ENCODE measurements at regions not wholly inside any gene's neighbourhood (a gene's known extent, or its start where the extent isn't known, plus 50 kb on each side); places are given as distances from the start of the nearest gene placed in this dataset.

DNA sequence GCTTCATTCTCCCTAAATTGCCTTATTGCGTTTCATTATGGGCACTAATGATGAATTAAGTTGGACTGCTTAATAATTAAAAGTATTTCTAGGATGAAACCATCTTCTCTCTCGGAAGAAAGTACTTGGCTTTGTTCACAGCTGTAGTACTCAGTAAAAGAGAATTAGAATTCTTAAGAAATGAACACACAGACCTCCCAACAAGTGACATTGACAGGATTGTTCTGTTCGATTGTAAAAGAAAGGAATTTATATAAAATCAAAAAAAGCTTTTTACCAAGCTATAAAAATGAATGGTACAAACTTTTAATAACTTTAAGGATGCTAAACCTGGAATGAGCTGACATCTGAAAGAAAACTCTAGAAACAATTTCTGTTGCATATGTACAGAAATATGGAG is 416.4 kb upstream of the THRB start:
- BruUV-seq (replicated peaks), result no TSS peak
- Histone ChIP-seq H3K79me2 (ENCODE audit: control insufficient read depth, insufficient read depth, low read length) (no peaks in the 10 kb centered on the region), H3K9me1 (ENCODE audit: control insufficient read depth, insufficient read depth, low read length) (no peaks in the 10 kb centered on the region), H3K27me3 (ENCODE audit: control insufficient read depth in 2 of 2, insufficient read depth in 2 of 2, low read length in 2 of 2) (no peaks in the 10 kb centered on the region), H3K4me1 (replicated peaks in 1 of 2; ENCODE audit: control insufficient read depth in 2 of 2, insufficient read depth in 2 of 2, low read length in 2 of 2) (no peaks in the 10 kb centered on the region), H4K20me1 (replicated peaks; ENCODE audit: control insufficient read depth, insufficient read depth, low read length) (no peaks in the 10 kb centered on the region), H3K36me3 (ENCODE audit: control insufficient read depth, insufficient read depth, low read length) (no peaks in the 10 kb centered on the region), H3K27ac (ENCODE audit: extremely low read depth, low read depth, low read length) (no peak overlapping the region), H2AFZ (ENCODE audit: low read depth, low read length) (no peak overlapping the region), H3K9ac (ENCODE audit: insufficient read depth in 1 of 2, low read depth in 2 of 2, low read length in 2 of 2) (no peak overlapping the region), H3K4me3 (no peak overlapping the region), H3K9me3 (replicated peaks; ENCODE audit: control insufficient read depth, insufficient read depth, low read depth, low read length) (no peaks in the 10 kb centered on the region; the same call in 1 of the 2 replicates), H3K4me2 (ENCODE audit: insufficient read depth, low read length) (no peak overlapping the region)
- 0% methylated on average over 3 of the region's 3 CpGs for WGBS (ENCODE audit: insufficient coverage, low coverage, missing lambda C conversion rate)
- intact Hi-C loops (cut with micrococcal nuclease), result no loop called here
- POLR2A ChIA-PET, result no interaction called here
- no peak for ATAC-seq
- FAIRE-seq, result no peak
- in situ Hi-C loops (cut with MboI), result no loop called here
- DNase-seq (ENCODE audit: extremely low read depth in 1 of 4, low spot score in 3 of 4), result no peak
- CTCF ChIA-PET (ENCODE audit: low intra/inter-chr PET ratio), result no interaction called here
- no peak for TF ChIP-seq DMBX1 (CRISPR knock-in tag; IDR thresholded peaks at IDR 0.05; ENCODE audit: borderline replicate concordance)
- no peak for TF ChIP-seq ILF3 (IDR thresholded peaks at IDR 0.05; ENCODE audit: borderline replicate concordance)
- TF ChIP-seq DDX20 (tag; IDR thresholded peaks at IDR 0.05; ENCODE audit: low read depth), result no peak
- TF ChIP-seq, protein P1, sequence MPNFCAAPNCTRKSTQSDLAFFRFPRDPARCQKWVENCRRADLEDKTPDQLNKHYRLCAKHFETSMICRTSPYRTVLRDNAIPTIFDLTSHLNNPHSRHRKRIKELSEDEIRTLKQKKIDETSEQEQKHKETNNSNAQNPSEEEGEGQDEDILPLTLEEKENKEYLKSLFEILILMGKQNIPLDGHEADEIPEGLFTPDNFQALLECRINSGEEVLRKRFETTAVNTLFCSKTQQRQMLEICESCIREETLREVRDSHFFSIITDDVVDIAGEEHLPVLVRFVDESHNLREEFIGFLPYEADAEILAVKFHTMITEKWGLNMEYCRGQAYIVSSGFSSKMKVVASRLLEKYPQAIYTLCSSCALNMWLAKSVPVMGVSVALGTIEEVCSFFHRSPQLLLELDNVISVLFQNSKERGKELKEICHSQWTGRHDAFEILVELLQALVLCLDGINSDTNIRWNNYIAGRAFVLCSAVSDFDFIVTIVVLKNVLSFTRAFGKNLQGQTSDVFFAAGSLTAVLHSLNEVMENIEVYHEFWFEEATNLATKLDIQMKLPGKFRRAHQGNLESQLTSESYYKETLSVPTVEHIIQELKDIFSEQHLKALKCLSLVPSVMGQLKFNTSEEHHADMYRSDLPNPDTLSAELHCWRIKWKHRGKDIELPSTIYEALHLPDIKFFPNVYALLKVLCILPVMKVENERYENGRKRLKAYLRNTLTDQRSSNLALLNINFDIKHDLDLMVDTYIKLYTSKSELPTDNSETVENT (CRISPR knock-in tag; IDR thresholded peaks at IDR 0.05), result no peak
- no peak for TF ChIP-seq ZFP30 (CRISPR knock-in tag; IDR thresholded peaks at IDR 0.05; ENCODE audit: borderline replicate concordance)
- TF ChIP-seq ZNF316 (IDR thresholded peaks at IDR 0.05), result no peak
- TF ChIP-seq, protein P2, sequence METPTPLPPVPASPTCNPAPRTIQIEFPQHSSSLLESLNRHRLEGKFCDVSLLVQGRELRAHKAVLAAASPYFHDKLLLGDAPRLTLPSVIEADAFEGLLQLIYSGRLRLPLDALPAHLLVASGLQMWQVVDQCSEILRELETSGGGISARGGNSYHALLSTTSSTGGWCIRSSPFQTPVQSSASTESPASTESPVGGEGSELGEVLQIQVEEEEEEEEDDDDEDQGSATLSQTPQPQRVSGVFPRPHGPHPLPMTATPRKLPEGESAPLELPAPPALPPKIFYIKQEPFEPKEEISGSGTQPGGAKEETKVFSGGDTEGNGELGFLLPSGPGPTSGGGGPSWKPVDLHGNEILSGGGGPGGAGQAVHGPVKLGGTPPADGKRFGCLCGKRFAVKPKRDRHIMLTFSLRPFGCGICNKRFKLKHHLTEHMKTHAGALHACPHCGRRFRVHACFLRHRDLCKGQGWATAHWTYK (CRISPR knock-in tag; IDR thresholded peaks at IDR 0.05), result no peak
- TF ChIP-seq RBM17 (IDR thresholded peaks at IDR 0.05; ENCODE audit: borderline replicate concordance, low read depth, low read length), result no peak
- no peak for TF ChIP-seq GTF2A2 (tag; IDR thresholded peaks at IDR 0.05)
- TF ChIP-seq, protein P3, sequence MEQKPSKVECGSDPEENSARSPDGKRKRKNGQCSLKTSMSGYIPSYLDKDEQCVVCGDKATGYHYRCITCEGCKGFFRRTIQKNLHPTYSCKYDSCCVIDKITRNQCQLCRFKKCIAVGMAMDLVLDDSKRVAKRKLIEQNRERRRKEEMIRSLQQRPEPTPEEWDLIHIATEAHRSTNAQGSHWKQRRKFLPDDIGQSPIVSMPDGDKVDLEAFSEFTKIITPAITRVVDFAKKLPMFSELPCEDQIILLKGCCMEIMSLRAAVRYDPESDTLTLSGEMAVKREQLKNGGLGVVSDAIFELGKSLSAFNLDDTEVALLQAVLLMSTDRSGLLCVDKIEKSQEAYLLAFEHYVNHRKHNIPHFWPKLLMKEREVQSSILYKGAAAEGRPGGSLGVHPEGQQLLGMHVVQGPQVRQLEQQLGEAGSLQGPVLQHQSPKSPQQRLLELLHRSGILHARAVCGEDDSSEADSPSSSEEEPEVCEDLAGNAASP (IDR thresholded peaks at IDR 0.05), result no peak
- no peak for TF ChIP-seq ZNF778 (CRISPR knock-in tag; IDR thresholded peaks at IDR 0.05)
- no peak for TF ChIP-seq PHB2 (IDR thresholded peaks at IDR 0.05; ENCODE audit: low read depth)
- TF ChIP-seq FOXP1 (CRISPR knock-in tag; IDR thresholded peaks at IDR 0.05), result no peak
- no peak for TF ChIP-seq NFE2 (IDR thresholded peaks at IDR 0.05; ENCODE audit: low read depth)
- TF ChIP-seq, protein P4, sequence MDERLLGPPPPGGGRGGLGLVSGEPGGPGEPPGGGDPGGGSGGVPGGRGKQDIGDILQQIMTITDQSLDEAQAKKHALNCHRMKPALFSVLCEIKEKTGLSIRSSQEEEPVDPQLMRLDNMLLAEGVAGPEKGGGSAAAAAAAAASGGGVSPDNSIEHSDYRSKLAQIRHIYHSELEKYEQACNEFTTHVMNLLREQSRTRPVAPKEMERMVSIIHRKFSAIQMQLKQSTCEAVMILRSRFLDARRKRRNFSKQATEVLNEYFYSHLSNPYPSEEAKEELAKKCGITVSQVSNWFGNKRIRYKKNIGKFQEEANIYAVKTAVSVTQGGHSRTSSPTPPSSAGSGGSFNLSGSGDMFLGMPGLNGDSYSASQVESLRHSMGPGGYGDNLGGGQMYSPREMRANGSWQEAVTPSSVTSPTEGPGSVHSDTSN (CRISPR knock-in tag; IDR thresholded peaks at IDR 0.05; ENCODE audit: low read depth), result no peak
- TF ChIP-seq, protein P4 (tag; conservative IDR thresholded peaks at IDR 0.05; ENCODE audit: low read depth), result no peak
- TF ChIP-seq CHD2 (IDR thresholded peaks at IDR 0.05; ENCODE audit: low read depth, low read length), result no peak
- no peak for TF ChIP-seq ZKSCAN3 (CRISPR knock-in tag; IDR thresholded peaks at IDR 0.05)
- TF ChIP-seq COPS2 (conservative IDR thresholded peaks at IDR 0.05), result no peak

Measured in K562 (cell line).